ENCODE measurements at regions not wholly inside any gene's neighbourhood (a gene's known extent, or its start where the extent isn't known, plus 50 kb on each side); places are given as distances from the start of the nearest gene placed in this dataset.
"Not testable (repeated sequence)": the region's sequence is repeated elsewhere in the genome, so short reads cannot be mapped to it uniquely, and the experiment has no call there.

DNA sequence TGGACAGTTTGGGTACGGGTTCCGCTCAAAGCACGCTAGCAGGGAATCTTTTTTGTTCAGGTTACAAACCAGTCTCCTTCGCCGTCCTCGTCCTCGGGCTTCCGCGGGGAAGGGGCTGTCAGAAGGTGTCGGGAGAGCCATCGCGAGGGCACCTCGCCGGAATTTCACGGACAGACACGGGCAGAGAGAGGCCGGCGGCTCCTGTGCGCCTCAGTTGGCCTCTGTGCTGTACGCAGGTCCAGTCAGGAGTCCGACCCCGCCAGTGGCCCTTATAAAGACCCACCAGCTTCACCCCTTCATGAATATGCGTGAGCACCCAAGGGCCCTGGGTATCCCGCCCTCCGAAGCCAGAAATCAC, 362.1 kb upstream of the DEFB115 start:
- in situ Hi-C loops (cut with MboI; ENCODE audit: low sequenced_read_pairs); H2AK9ac ChIP-seq (replicated peaks; ENCODE audit: low read depth, low read length, poor library complexity): not testable (repeated sequence)

DNA sequence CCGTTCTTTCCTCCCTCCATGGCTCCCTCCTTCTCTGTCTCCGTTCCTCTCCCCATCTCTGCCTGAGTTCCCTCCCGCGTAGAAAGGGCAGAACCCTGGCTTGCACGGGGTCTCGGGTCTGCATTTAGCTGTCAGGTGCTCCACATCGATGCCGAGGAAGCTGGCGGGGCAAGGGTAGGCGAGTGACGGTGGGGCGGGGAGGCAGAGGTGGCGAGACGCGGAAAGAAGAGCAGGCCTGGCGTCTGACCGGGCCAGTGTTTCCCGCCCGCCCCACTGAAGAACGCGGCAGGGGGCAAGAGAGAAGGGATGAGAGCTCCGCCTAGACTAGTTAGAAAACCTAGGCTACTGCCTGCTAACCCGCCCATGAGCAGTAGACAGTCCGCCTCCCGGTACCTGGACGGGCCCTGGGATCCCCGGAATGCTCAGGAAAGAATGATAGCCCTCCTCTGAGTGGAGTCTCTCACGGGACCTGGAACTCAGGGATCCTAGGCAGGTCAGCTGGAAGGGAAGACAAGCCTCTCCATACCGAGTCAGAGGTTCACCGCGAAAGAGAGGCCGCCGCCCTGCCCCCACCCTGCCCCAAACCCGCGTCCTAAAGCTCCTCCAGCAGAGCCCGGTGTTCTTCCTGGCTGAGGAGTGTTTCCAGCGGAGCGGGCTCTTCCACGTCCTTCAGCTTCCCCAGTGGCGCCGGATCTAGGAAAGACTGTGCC, 357.9 kb upstream of the DEFB115 start:
- CTCF ChIA-PET; H3K56ac ChIP-seq (ENCODE audit: extremely low read depth, insufficient read depth, low read length); H3K9me1 ChIP-seq (ENCODE audit: insufficient read depth, low read length); H2BK20ac ChIP-seq (ENCODE audit: low read depth, low read length); POLR2A ChIA-PET (ENCODE audit: unreplicated experiment); dilution Hi-C loops (cut with HindIII; ENCODE audit: low sequenced_read_pairs, unreplicated experiment); ATAC-seq (ENCODE audit: low read depth); H4K20me1 ChIP-seq (ENCODE audit: insufficient read depth, low read length); H3K36me3 ChIP-seq (ENCODE audit: control insufficient read depth, insufficient read depth, low read length); H4K5ac ChIP-seq (ENCODE audit: low read depth, low read length); H3K4me3 ChIP-seq (ENCODE audit: insufficient read depth, low read depth, low read length); H3K9ac ChIP-seq (ENCODE audit: low read depth, low read length); H3K27ac ChIP-seq (ENCODE audit: insufficient read depth, low read length); H2AK9ac ChIP-seq (replicated peaks; ENCODE audit: low read depth, low read length, poor library complexity); H3K23ac ChIP-seq (ENCODE audit: low read depth, low read length); H3K14ac ChIP-seq (replicated peaks; ENCODE audit: low read depth, low read length); intact Hi-C loops (cut with micrococcal nuclease); H2BK5ac ChIP-seq (ENCODE audit: low read depth, low read length, poor library complexity, severe bottlenecking); H2AK5ac ChIP-seq (ENCODE audit: low read depth, low read length); H3K4me2 ChIP-seq (ENCODE audit: low read depth, low read length); H2AFZ ChIP-seq (replicated peaks; ENCODE audit: low read length, poor library complexity); H4K91ac ChIP-seq (ENCODE audit: insufficient read depth, low read depth, low read length); H3K18ac ChIP-seq (ENCODE audit: low read depth, low read length); H3K9me3 ChIP-seq (ENCODE audit: control insufficient read depth, insufficient read depth, low read length); H4K8ac ChIP-seq (ENCODE audit: low read depth in 2 of 2, low read length in 2 of 2); H3K4ac ChIP-seq (ENCODE audit: low read depth, low read length); DNase-seq; H2BK15ac ChIP-seq (ENCODE audit: low read depth, low read length); in situ Hi-C loops (cut with MboI; ENCODE audit: low sequenced_read_pairs); H2BK120ac ChIP-seq (ENCODE audit: low read depth, low read length); H3K4me1 ChIP-seq (ENCODE audit: control insufficient read depth, insufficient read depth, low read length); BruUV-seq (replicated peaks); H3K79me1 ChIP-seq (ENCODE audit: low read depth in 1 of 2, low read length in 2 of 2): not testable (repeated sequence)
- peaks cover 18% of the 10 kb centered on the region for H3K27me3 ChIP-seq (ENCODE audit: control insufficient read depth, insufficient read depth, low read length)
- WGBS, 2 experiments (ENCODE audit: extremely low coverage in 2 of 2, insufficient read length in 1 of 2), result 3% methylated on average over 8 of the region's 41 CpGs; no CpG with 5 or more reads in 1 of the 2 experiments

More for the DNA sequence above, 362.1 kb upstream of the DEFB115 start:
- H3K79me1 ChIP-seq (ENCODE audit: low read depth in 1 of 2, low read length in 2 of 2); CTCF ChIA-PET; intact Hi-C loops (cut with micrococcal nuclease); H2BK20ac ChIP-seq (ENCODE audit: low read depth, low read length); H3K4me2 ChIP-seq (ENCODE audit: low read depth, low read length); H4K91ac ChIP-seq (ENCODE audit: insufficient read depth, low read depth, low read length); BruUV-seq (replicated peaks); H2AFZ ChIP-seq (replicated peaks; ENCODE audit: low read length, poor library complexity); POLR2A ChIA-PET (ENCODE audit: unreplicated experiment); H3K27ac ChIP-seq (ENCODE audit: insufficient read depth, low read length); H4K20me1 ChIP-seq (ENCODE audit: insufficient read depth, low read length); DNase-seq; H3K56ac ChIP-seq (ENCODE audit: extremely low read depth, insufficient read depth, low read length); H3K4me1 ChIP-seq (ENCODE audit: control insufficient read depth, insufficient read depth, low read length); H2BK120ac ChIP-seq (ENCODE audit: low read depth, low read length); H3K9ac ChIP-seq (ENCODE audit: low read depth, low read length); dilution Hi-C loops (cut with HindIII; ENCODE audit: low sequenced_read_pairs, unreplicated experiment); H3K18ac ChIP-seq (ENCODE audit: low read depth, low read length); H2AK5ac ChIP-seq (ENCODE audit: low read depth, low read length); H3K9me3 ChIP-seq (ENCODE audit: control insufficient read depth, insufficient read depth, low read length); H2BK5ac ChIP-seq (ENCODE audit: low read depth, low read length, poor library complexity, severe bottlenecking); H4K5ac ChIP-seq (ENCODE audit: low read depth, low read length); ATAC-seq (ENCODE audit: low read depth); H2BK15ac ChIP-seq (ENCODE audit: low read depth, low read length); H3K9me1 ChIP-seq (ENCODE audit: insufficient read depth, low read length); H3K23ac ChIP-seq (ENCODE audit: low read depth, low read length); H3K36me3 ChIP-seq (ENCODE audit: control insufficient read depth, insufficient read depth, low read length); H3K4me3 ChIP-seq (ENCODE audit: insufficient read depth, low read depth, low read length); H3K4ac ChIP-seq (ENCODE audit: low read depth, low read length); H3K14ac ChIP-seq (replicated peaks; ENCODE audit: low read depth, low read length); H4K8ac ChIP-seq (ENCODE audit: low read depth in 2 of 2, low read length in 2 of 2): not testable (repeated sequence)
- H3K27me3 ChIP-seq (ENCODE audit: control insufficient read depth, insufficient read depth, low read length), result peaks cover 29% of the 10 kb centered on the region
- WGBS, 2 experiments (ENCODE audit: extremely low coverage in 2 of 2, insufficient read length in 1 of 2), result 30% methylated on average over 2 of the region's 25 CpGs; no CpG with 5 or more reads in 1 of the 2 experiments

Data from IMR-90 (cell line).